DMS 273 treated with DMSO at 0.1 percent for 48 hours (cell line): ENCODE measurements at regions not wholly inside any gene's neighbourhood (a gene's known extent, or its start where the extent isn't known, plus 50 kb on each side); places are given as distances from the start of the nearest gene placed in this dataset.
"Not testable (repeated sequence)": the region's sequence is repeated elsewhere in the genome, so short reads cannot be mapped to it uniquely, and the experiment has no call there.

Experiments used
- DNase-seq: peaks from one replicate; lab custom pipeline; 2025; lab: John Stamatoyannopoulos, UW

DNA sequence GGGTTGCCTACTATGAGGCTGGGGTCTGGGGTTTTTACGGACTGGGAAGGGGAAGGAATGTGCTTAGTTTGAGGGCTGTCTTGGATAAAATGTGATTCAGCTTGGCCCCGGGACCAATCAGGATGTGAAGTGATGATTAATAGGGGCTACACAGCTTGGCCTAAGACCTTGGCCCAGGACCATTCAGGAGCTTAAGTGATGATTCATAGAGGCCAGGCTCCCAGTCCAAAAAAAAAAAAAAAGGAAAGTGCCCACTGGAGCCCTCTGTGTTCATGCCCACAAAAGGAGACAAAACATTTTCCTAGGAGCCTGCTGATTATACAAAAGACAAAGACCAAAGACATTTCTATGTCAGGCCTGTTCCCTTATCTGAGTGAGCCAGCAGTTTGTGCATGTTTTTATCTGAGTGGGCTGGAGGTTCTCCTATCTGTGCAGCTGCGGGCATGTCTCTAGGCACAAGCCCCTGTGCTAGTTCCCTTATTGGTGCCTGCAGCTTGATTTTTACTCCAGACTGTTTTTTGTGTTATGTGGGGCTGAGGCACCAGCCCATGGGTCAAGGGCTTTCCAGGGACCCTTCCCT lies 898.2 kb upstream of the GOT2 start:
- DNase-seq, result no peak

DNA sequence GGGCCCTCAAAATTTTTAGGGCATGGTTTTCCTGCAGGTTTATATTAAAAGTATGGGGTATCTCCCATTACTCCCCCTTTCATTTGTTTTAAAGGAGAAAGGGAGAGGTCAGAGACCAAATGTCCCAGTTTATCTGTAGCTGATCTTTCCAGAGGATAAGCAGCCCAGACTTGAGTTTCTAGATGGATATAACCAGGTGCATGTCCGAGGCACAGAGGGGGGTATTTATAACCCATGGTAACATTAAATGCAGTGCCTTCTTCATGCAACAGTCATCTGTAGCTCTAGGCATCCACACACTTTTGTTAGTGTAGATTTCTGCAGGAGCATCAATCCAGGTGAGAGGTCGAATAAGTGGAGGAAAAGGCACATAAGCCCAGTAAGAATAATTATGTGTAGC lies 890.3 kb upstream of the GOT2 start:
- DNase-seq, result not testable (repeated sequence)

DNA sequence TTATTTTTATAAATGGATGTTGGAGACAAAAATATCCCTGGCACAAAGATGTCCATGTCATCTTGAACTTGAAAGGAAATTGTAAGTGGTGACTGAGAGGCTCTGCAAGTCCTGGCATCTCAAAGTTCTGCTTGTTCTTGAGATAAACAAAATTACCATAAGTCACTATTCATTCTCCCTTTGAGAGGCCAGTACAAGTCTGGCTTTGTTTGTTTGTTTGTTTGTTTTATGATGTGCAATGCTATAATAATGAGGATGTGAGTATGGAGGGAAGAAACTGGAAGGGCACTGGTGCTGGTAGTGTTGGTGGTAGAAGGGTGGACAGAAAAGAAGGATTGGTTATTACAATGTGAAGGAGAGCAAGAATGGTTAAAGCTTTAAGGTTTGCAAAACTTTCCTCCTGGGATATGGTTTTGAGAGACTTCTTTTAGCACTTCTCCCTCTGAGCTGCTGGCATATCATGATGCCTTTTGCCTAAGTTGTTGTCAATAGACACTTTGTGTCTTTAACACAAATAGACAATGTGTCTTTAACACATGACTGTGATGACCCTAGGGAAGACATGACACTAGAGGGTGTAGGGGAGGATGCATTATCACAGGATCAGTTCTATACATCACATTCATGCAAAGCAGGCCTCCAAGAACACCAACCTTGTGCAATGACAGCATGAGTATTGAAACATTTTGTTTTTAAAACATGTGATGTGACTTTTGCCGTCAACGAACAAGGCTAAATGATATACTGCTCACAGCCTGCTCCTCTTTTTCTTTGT lies 880.5 kb upstream of the GOT2 start:
- no peak for DNase-seq

DNA sequence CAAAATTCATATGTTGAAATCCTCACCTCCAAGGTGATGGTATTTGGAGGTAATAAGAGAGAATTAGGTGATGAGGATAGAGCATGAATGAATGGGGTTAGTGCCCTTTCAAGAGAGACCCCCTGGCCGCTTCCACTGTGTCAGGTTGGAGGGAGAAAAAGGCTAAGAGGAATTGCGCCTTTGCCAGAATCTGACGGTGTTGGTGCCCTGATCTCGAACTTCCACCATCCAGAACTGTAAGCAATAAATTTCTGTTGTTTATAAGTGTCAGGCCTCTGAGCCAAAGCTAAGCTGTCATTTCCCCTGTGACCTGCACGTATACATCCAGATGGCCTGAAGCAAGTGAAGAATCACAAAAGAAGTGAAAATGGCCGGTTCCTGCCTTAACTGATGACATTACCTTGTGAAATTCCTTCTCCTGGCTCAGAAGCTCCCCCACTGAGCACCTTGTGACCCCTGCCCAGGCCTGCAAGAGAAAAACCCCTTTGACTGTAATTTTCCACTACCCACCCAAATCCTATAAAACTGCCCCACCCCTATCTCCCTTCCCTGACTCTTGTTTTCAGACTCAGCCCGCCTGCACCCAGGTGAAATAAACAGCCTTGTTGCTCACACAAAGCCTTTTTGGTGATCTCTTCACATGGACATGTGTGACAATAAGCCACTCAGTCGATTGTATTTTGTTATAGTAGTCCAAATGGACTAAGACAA lies 878.9 kb upstream of the GOT2 start:
- DNase-seq, result not testable (repeated sequence)

DNA sequence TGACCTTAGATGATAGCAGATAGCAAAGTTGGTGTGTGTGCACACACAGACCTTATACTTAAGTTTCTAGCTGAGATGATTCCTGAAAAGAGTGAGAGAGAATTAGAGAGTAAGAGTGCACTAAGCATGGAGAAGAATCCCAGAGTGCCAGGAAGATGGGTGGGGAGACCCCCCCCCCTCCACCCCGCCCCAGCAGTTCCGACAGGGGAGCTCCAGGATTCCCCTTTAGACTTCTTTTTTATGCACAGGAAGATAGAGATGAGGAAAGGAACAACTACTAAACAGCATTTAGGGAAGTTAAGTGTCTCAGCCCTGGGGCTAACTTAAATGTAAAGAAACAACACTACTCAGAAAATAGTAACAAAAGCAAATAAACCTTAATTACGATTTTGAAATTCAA lies 878.0 kb upstream of the GOT2 start:
- no peak for DNase-seq

DNA sequence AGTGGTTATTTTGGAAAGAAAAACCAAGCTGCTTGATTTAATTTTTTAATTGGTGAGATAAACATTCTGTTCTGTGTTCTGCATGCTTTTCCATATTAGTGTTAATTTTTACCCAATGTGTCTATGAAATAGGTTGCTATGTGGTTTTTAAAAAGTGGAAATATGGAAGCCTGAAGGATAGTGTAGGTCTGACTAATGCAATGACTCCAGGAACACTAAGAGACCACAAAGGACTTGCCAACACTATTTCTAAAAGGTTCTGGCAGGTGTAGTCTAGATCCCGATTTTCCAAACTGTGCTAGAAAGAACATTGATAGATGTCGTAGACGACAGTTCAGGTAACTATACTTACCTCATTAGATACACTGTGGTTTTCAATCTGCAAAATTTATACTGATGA lies 877.4 kb upstream of the GOT2 start:
- no peak for DNase-seq

DNA sequence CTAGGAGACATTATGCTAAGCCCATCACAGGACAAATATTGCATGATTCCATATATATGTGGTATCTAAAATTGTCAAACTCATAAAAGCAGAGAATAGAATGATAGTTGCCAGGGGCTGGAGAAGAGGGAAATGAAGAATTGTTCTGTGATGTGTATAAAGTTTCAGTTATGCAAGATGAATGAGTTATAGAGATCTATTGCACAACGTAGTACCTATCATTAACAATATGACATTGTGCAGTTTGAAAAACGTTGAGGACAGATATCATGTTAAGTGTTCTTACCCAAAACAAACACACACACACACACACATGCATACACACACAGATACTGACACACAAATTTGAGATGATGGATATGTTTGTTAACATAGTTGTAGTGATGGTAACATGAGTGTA lies 871.6 kb upstream of the GOT2 start:
- DNase-seq, result no peak

DNA sequence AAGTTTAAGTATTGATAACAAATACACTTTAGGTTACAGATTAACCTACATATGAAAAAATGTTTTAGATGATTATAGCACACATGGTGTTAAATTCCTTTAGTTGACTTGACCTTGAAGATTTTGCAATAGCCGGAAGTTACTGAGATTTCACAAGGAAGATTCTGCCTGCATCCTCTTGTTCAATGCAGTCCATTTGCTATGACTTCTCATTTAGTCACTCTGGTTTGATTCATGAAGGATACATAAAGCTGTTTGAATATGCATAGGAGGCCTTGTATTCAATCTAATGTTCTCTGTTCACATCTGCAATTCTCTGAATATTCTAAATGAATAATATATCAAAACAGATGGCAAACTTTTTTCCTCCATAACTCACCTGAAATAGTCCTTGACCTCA lies 870.2 kb upstream of the GOT2 start:
- no peak for DNase-seq

DNA sequence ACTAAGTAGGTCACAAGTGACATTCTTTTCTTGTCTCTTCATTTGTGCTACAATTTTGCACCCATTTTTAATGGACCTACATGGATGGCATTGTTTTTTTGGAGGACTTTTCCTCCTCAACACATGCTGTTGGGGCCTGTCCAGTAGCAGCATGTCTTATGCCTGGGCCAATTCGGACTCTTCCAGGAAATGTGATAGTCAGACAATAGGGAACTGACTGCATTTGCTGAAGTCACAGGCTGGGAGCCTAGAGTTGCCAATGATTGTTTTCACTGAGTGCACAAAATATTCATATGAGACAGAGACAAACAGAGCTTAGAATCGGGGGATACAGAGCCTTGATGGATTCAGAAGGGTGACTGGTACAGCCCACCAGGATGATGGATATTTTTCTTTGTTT lies 867.3 kb upstream of the GOT2 start:
- no peak for DNase-seq

DNA sequence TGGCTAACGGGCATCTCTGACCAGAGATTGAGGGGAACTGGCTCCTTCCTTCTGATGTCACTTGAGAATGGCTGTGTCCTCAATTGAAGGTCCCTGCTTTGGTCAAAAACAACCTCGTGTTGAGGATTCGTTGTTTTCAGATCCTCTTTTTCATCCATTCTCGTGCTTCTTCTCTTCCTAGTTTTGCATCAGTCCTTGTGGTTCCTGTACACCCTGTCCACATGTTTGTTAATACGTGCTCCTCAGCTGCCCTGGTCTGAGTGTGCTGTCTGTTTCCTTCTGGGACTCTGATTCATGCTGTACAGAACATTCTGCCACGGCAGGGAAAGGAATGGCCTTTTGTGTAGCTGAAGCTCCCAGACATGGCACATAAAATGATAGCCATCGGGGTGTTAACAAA lies 863.2 kb upstream of the GOT2 start:
- no peak for DNase-seq

DNA sequence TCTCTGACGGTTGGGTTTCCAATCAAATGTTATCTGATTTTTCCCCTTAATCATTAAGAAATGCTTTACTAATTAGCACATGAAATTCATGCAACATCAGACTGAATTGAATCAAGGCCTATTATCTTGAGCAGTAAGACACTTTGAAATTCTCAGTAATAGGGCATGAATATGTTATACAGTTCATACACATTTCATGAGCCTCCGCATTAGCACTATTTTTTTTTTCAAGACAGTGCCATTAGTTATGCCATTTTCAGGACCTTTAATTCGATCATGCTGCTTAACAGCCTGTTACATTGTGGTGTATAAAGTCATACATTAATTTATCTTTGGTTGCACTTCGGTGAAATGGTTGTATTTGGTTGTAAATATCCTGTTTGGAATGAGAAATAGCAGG lies 862.6 kb upstream of the GOT2 start:
- no peak for DNase-seq

DNA sequence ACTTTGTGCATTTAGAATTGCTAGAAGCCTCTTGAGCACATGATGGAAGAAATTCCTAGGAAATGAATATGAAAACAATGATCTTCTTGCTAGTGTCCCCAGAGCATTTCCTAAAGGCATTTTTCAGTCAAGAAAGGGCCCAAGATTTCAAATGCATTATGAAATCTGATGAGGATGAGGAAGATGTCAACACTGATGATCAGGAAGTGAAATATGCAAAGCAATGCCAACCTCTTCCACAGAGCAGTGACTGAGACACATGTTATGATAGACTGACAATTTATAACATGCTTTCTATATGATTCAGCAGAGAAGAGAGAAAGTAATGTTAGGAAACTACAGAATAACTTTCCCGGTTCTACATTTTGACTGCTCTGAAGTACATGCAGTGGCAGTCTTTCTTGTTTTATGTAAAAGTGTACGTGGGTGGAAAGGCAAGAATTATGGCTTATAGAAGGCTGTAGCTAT lies 859.1 kb upstream of the GOT2 start:
- DNase-seq, result no peak

DNA sequence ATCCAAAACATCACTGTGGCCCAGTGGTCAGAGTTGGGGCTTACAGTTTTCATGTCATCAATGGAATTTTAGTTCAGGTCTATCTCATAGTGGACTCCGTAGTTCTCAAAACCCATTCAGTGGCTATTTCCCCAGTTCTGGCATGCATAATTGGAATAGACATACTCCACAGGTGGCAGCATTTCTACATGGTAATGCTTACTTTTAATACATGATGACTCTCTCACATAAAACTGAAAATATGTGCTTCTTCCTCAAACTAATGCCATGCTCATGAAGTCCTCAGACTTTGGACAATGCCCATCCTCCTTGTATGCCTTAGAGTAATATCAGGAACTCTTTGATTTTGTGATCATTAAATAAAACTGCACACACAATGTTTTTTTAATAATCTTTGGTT lies 857.4 kb upstream of the GOT2 start:
- DNase-seq, result no peak

DNA sequence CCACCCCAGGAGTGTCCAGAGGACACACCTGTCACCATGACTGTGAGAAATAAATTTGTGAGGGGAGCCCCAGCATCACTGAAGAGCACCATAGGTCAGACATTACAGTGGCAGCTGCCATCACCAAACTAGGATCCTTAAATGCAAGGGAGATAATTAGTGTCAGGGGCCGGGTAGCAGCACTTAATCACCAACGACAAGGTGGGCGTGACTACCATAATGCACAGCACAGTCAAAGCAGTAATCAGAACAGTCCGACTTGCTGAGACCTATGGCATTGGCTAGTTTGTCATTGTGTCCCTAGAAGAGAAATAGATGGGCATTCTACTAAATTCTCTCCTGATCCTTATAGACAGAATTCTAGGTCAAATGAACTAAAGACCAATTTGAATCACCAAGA lies 856.7 kb upstream of the GOT2 start:
- no peak for DNase-seq

DNA sequence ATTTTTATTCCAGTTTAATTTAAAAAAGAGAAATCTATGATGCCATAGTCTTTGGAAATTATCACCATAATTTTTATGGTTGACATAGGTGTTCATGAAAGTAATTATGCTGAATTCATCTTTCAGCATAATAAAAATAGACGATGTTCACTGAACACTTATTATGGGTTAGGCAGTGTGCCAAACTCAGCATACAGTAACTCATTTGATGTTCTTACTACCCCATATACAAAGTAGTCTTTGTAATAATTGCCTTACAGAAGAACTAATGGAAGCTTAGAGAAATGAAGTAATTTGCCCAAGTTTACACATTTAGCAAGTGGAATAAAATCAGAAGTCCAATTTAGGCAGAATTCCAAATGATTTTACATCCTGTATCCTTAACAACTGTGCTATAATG lies 852.2 kb upstream of the GOT2 start:
- DNase-seq, result no peak

DNA sequence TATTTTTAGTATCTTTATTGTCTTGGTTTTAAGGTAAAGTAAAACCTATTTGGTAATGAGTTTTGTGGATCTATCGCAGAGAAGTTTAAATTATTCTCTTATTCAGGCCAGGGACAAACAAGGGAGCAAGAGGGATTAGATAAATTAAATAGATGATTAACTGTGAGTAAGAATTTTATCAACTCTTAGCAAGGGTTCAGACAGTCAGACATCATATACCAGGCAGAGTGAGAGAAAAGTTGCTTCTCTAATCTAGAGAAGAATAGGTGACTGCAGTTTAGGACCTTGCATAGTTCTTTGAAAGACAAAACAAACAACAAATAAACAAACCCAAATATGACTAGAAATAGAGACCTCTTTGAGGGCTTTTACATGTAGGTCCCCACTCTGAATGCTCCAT lies 840.2 kb upstream of the GOT2 start:
- no peak for DNase-seq

DNA sequence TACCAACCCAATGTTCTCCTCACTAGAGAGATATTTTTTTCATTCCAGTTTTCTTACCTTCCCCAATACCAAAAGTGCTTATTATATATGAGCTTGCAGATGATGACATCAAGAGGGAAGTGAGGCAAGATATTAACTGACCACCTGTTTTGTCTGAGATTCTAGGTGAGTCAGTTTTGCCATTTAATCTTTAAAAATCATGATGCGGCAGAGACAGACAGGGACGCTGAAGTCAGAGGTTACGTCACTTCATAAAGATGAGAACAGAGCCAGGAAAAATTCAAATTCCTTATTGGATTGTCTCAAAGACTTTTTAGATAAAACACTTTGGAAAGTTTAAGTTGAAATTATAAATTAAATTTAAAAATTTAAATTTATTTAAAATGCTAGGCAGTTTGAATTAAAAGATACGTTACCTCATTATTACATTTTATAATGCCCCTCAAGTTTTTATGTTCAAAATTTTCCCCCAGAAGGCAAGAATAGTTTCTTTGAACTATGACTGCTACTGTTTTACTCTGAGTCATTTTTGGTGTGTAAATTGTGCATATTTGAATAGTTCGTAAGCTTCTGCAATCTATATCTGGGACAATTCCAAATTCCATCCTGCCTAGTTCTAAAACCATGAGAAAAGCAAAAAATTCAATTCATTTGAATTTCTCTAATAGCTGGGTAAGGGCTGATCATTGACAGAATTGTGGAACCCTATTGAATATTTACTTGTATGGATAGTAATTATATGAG lies 839.6 kb upstream of the GOT2 start:
- no peak for DNase-seq

DNA sequence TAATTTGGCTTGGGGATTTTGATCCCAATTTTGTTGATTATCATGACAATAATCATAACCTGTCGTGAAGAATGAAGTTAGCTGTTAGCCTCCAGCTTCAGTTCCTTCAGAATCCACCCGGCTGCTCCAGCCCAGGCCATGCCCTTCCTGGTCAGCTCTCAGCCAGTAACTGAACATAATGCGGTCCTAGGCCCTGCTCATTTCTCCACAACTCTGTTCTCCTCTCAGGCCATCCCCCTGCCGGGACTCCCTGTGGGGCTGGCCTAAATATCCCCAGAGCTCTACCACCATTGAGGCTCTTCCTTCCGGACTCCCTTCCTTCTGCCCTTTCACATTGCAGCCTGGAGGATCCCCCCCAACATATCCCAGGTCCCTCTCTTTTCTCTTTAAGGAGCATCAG lies 833.4 kb upstream of the GOT2 start:
- DNase-seq, result no peak

DNA sequence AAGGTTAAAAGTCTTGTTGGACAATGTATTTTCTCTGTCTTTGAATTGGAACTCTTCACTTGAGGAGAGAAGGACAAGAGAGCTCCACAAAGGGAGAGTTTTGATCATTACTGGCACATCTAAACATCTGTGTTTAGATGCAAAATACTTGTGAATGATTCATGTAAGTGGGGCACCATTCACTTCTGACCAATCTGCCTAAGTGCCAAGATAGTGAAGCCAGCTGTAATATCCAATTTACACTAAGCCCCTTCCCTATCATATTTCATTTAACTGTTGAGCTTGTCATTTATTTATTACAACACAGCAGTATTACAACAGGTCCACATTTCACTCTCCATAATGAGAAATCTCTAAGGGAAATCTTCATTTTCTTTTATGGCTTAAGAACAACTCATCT lies 832.3 kb upstream of the GOT2 start:
- DNase-seq, result no peak

DNA sequence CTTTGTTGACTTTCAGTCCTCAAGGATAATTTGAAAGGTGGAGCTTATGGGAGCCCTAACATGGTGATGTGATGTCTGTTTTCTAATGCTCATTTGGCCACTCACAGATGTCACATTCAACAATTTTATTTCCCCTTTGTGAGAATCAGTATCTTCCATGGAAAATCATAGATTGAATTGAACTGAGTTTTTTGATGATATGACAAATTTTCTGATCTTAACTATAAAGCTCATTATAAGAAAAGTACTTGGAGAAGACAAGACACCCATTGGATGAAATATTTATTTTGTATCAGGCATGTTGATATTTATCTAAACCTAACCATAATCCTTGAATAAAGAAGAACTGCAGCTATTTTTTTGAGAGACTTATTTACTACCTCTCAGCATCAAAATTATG lies 824.6 kb upstream of the GOT2 start:
- no peak for DNase-seq

DNA sequence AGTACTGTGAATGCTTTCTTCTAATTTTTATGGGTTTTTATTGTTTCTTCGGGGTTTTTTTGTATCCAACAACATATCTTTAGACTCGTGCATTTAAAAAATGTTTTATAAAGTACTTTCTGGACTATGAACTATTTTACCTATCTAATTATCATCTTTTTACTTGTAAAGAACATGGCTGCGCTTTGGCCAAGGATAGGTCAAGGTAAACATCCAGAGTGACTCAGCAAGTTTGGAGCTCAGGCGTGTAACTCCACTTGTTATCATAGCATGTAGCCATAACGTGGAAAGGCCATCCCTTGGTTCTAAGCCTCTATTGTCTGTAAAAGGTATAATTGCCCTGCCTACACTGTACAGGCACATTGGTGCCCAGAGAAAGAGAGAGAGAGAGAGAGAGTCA lies 818.0 kb upstream of the GOT2 start:
- DNase-seq, result no peak

DNA sequence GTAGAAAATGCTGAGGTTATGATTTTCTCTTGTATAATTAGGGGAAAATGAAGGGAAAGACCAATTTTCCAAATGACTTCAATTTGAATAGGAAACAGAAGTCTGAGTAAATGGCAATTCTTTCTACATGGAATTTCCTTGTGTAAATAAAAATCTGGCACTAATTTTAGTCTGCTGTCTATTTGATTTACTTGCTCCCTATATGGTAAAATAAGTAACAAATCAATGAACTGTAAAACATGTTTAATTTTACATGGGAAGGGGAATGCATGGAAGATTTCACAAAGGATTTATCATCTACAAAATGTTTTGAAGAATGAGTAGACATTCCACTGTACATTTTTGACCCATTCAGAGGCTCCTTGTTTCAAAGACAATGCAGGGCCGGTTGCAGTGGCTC lies 811.6 kb upstream of the GOT2 start:
- DNase-seq, result no peak

DNA sequence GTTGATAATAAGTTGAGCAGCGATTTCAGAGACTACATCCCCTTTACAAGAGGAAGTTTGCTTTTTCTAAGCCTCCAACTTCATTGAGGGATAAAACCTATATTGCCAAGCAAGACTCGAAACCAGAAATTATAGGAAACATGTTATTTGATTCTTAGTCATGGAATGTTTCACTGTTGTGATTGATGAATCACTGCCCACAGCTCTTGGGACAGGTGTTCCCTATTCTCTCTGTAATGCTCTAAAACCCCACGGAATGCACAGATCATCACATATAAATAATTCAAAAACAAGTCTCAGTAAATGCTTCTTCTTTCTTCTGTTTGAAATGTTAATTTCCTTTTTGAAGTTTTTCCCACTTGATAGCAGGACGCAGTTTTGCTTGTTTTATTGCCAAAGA lies 809.5 kb upstream of the GOT2 start:
- no peak for DNase-seq
